HG03520 (cell line): ENCODE measurements at regions not wholly inside any gene's neighbourhood (a gene's known extent, or its start where the extent isn't known, plus 50 kb on each side); places are given as distances from the start of the nearest gene placed in this dataset.

Source experiments
- ATAC-seq: cut with Tn5 transposase; IDR thresholded peaks from one replicate; pipeline ENCODE4 v1.9.1; 2021; ENCODE audit warnings: mild to moderate bottlenecking, moderate library complexity; ENCODE audit not compliant: unreplicated experiment

GRCh38 chr13:33612641-33613638 is 205.0 kb upstream of the RFC3 start:
- ATAC-seq, result peak; percentile 68

GRCh38 chr13:33615436-33615835 is 202.5 kb upstream of the RFC3 start:
- no peak for ATAC-seq

- ATAC-seq, result no peak
These were observed 201.8 kb upstream of the RFC3 start for GRCh38 chr13:33616130-33616529.

GRCh38 chr13:33617055-33617454 is 200.9 kb upstream of the RFC3 start:
- no peak for ATAC-seq

- ATAC-seq, result no peak
These were observed 193.7 kb upstream of the RFC3 start for GRCh38 chr13:33624253-33624652.

- ATAC-seq, result no peak
These were observed 193.2 kb upstream of the RFC3 start for GRCh38 chr13:33624740-33625139.

- ATAC-seq, result no peak
These were observed 191.5 kb upstream of the RFC3 start for GRCh38 chr13:33626407-33626806.

GRCh38 chr13:33628662-33629061 is 189.3 kb upstream of the RFC3 start:
- ATAC-seq, result no peak

GRCh38 chr13:33629605-33630360 is 188.2 kb upstream of the RFC3 start:
- ATAC-seq, result no peak

- no peak for ATAC-seq
These were observed 184.0 kb upstream of the RFC3 start for GRCh38 chr13:33633701-33634545.

GRCh38 chr13:33634546-33634982 is 183.4 kb upstream of the RFC3 start:
- ATAC-seq, result no peak

- ATAC-seq, result no peak
These were observed 181.7 kb upstream of the RFC3 start for GRCh38 chr13:33636243-33636642.

- ATAC-seq, result no peak
These were observed 180.8 kb upstream of the RFC3 start for GRCh38 chr13:33636955-33637670.

GRCh38 chr13:33637978-33638743 is 179.8 kb upstream of the RFC3 start:
- no peak for ATAC-seq

GRCh38 chr13:33639158-33639557 is 178.8 kb upstream of the RFC3 start:
- no peak for ATAC-seq

- ATAC-seq, result peak; percentile 65
These were observed 178.3 kb upstream of the RFC3 start for GRCh38 chr13:33639626-33640080.

- ATAC-seq, result no peak
These were observed 177.1 kb upstream of the RFC3 start for GRCh38 chr13:33640832-33641231.

- no peak for ATAC-seq
These were observed 175.4 kb upstream of the RFC3 start for GRCh38 chr13:33642374-33643065.
